T47D (cell line): ENCODE measurements at regions not wholly inside any gene's neighbourhood (a gene's known extent, or its start where the extent isn't known, plus 50 kb on each side); places are given as distances from the start of the nearest gene placed in this dataset.

Source experiments
- DNase-seq, 2 experiments: peaks; one replicate each; pipeline versions ENCODE4 v3.0.0 to v3.0.0-alpha.2; 2011 to 2012; ENCODE audit warnings: low read depth in 1 of 2, low spot score in 1 of 2
- JUND ChIP-seq: IDR thresholded peaks from 2 replicates; pipeline ENCODE4 v1.6.1; 2012; ENCODE audit warnings: low read depth
- in situ Hi-C: cut with HindIII; loops from 2 replicates; pipeline ENCODE4 v1.10.0; 2016; ENCODE audit warnings: low sequenced_read_pairs, low pct_unique_long_range_greater_than_20kb

GRCh38 chr6:8361259-8361658, 74.1 kb downstream of the SLC35B3 start:
- no peak for TF ChIP-seq JUND
- DNase-seq = no peak
- in situ Hi-C loops = no loop called here

- DNase-seq = no peak
- in situ Hi-C loops = no loop called here
- no peak for TF ChIP-seq JUND
These were observed 82.4 kb downstream of the SLC35B3 start for GRCh38 chr6:8352966-8353340.

GRCh38 chr6:8352335-8352965, 82.9 kb downstream of the SLC35B3 start:
- TF ChIP-seq JUND = no peak
- in situ Hi-C loops = no loop called here
- no peak for DNase-seq

- in situ Hi-C loops = no loop called here
These were observed 91.7 kb downstream of the SLC35B3 start for GRCh38 chr6:8343600-8343999.

GRCh38 chr6:8342241-8342819, 93.0 kb downstream of the SLC35B3 start:
- DNase-seq = no peak
- in situ Hi-C loops = no loop called here

More at GRCh38 chr6:8343600-8343999, 91.7 kb downstream of the SLC35B3 start:
- no peak for TF ChIP-seq JUND
- no peak for DNase-seq

GRCh38 chr6:8337147-8337546, 98.2 kb downstream of the SLC35B3 start:
- DNase-seq = no peak
- in situ Hi-C loops = no loop called here
- no peak for TF ChIP-seq JUND

More at GRCh38 chr6:8342241-8342819, 93.0 kb downstream of the SLC35B3 start:
- TF ChIP-seq JUND = no peak

- no peak for DNase-seq
- in situ Hi-C loops = no loop called here
- no peak for TF ChIP-seq JUND
These were observed 98.8 kb downstream of the SLC35B3 start for GRCh38 chr6:8336406-8337057.

GRCh38 chr6:8335896-8336295, 99.4 kb downstream of the SLC35B3 start:
- in situ Hi-C loops = no loop called here
- DNase-seq = no peak
- no peak for TF ChIP-seq JUND

GRCh38 chr6:8335381-8335780, 100.0 kb downstream of the SLC35B3 start:
- in situ Hi-C loops = no loop called here
- no peak for TF ChIP-seq JUND
- DNase-seq = no peak

- no peak for DNase-seq
- in situ Hi-C loops = no loop called here
- no peak for TF ChIP-seq JUND
These were observed 101.2 kb downstream of the SLC35B3 start for GRCh38 chr6:8334113-8334512.

GRCh38 chr6:8329562-8329961, 105.8 kb downstream of the SLC35B3 start:
- no peak for TF ChIP-seq JUND
- in situ Hi-C loops = no loop called here
- no peak for DNase-seq

GRCh38 chr6:8325743-8326142, 109.6 kb downstream of the SLC35B3 start:
- no peak for DNase-seq
- TF ChIP-seq JUND = no peak
- in situ Hi-C loops = no loop called here

- TF ChIP-seq JUND = no peak
- in situ Hi-C loops = no loop called here
- DNase-seq = no peak
These were observed 112.7 kb downstream of the SLC35B3 start for GRCh38 chr6:8322659-8323058.
